GM18858 (cell line): ENCODE measurements at regions not wholly inside any gene's neighbourhood (a gene's known extent, or its start where the extent isn't known, plus 50 kb on each side); places are given as distances from the start of the nearest gene placed in this dataset.

Source experiments
- ATAC-seq: cut with Tn5 transposase; IDR thresholded peaks from one replicate; pipeline ENCODE4 v1.9.1; 2021; ENCODE audit not compliant: unreplicated experiment

- ATAC-seq = no peak
Observed at GRCh38 chr21:16863362-16863905, 649.4 kb upstream of the CXADR start.

GRCh38 chr21:16863908-16864307 lies 648.9 kb upstream of the CXADR start:
- no peak for ATAC-seq

- ATAC-seq = no peak
Observed at GRCh38 chr21:16865632-16866031, 647.2 kb upstream of the CXADR start.

- no peak for ATAC-seq
Observed at GRCh38 chr21:16866851-16867250, 646.0 kb upstream of the CXADR start.

- no peak for ATAC-seq
Observed at GRCh38 chr21:16870103-16870502, 642.7 kb upstream of the CXADR start.

- no peak for ATAC-seq
Observed at GRCh38 chr21:16872616-16873015, 640.2 kb upstream of the CXADR start.

GRCh38 chr21:16873176-16873575 lies 639.7 kb upstream of the CXADR start:
- no peak for ATAC-seq

- ATAC-seq = no peak
Observed at GRCh38 chr21:16873596-16873995, 639.2 kb upstream of the CXADR start.

GRCh38 chr21:16879479-16879878 lies 633.4 kb upstream of the CXADR start:
- ATAC-seq = no peak

- no peak for ATAC-seq
Observed at GRCh38 chr21:16891821-16892220, 621.0 kb upstream of the CXADR start.

GRCh38 chr21:16900685-16901084 lies 612.2 kb upstream of the CXADR start:
- no peak for ATAC-seq

- no peak for ATAC-seq
Observed at GRCh38 chr21:16908077-16908476, 604.8 kb upstream of the CXADR start.

- ATAC-seq = no peak
Observed at GRCh38 chr21:16910435-16911165, 602.2 kb upstream of the CXADR start.

- ATAC-seq = no peak
Observed at GRCh38 chr21:16911166-16911607, 601.7 kb upstream of the CXADR start.

- no peak for ATAC-seq
Observed at GRCh38 chr21:16912075-16912474, 600.8 kb upstream of the CXADR start.

GRCh38 chr21:16913010-16913409 lies 599.8 kb upstream of the CXADR start:
- no peak for ATAC-seq

- ATAC-seq = no peak
Observed at GRCh38 chr21:16928439-16928838, 584.4 kb upstream of the CXADR start.

- ATAC-seq = no peak
Observed at GRCh38 chr21:16932314-16932713, 580.5 kb upstream of the CXADR start.

GRCh38 chr21:16942703-16943102 lies 570.1 kb upstream of the CXADR start:
- ATAC-seq = no peak

GRCh38 chr21:16943231-16943630 lies 569.6 kb upstream of the CXADR start:
- ATAC-seq = no peak

- no peak for ATAC-seq
Observed at GRCh38 chr21:16945580-16945979, 567.3 kb upstream of the CXADR start.

- ATAC-seq = no peak
Observed at GRCh38 chr21:16956824-16957223, 556.0 kb upstream of the CXADR start.

- ATAC-seq = no peak
Observed at GRCh38 chr21:16965424-16965823, 547.4 kb upstream of the CXADR start.
